Stomach smooth muscle (tissue), 2 donors: ENCODE measurements at regions not wholly inside any gene's neighbourhood (a gene's known extent, or its start where the extent isn't known, plus 50 kb on each side); places are given as distances from the start of the nearest gene placed in this dataset.
"Not testable (repeated sequence)": the region's sequence is repeated elsewhere in the genome, so short reads cannot be mapped to it uniquely, and the experiment has no call there.

Experiments
- H3K27ac ChIP-seq: one replicate; pipeline ENCODE4 v1.7.0; 2013; ENCODE audit warnings: mild to moderate bottlenecking, low read length, inconsistent platforms
- H3K27me3 ChIP-seq, 2 donors: one replicate each; pipeline ENCODE4 v1.7.0; 2013; ENCODE audit warnings: low read length in 2 of 2; ENCODE audit not compliant: insufficient read depth in 2 of 2, control insufficient read depth in 1 of 2
- H3K36me3 ChIP-seq, 2 donors: one replicate each; pipeline ENCODE4 v1.7.0; 2013; ENCODE audit warnings: low read length in 2 of 2; ENCODE audit not compliant: control insufficient read depth in 2 of 2, insufficient read depth in 2 of 2
- H3K4me1 ChIP-seq: one replicate; pipeline ENCODE4 v1.7.0; 2013; ENCODE audit warnings: low read length; ENCODE audit not compliant: control insufficient read depth, insufficient read depth
- H3K4me3 ChIP-seq, 2 donors: one replicate each; pipeline ENCODE4 v1.7.0; 2013; ENCODE audit warnings: low read length in 2 of 2
- H3K9ac ChIP-seq, 2 donors: one replicate each; pipeline ENCODE4 v1.7.0; 2013; ENCODE audit warnings: low read length in 2 of 2, mild to moderate bottlenecking in 1 of 2
- H3K9me3 ChIP-seq, 2 donors: one replicate each; pipeline ENCODE4 v1.7.0; 2013; ENCODE audit warnings: low read length in 2 of 2; ENCODE audit not compliant: control insufficient read depth in 2 of 2
- donor health status: healthy.
- donor health status: Pancreatic carcinoma.

DNA sequence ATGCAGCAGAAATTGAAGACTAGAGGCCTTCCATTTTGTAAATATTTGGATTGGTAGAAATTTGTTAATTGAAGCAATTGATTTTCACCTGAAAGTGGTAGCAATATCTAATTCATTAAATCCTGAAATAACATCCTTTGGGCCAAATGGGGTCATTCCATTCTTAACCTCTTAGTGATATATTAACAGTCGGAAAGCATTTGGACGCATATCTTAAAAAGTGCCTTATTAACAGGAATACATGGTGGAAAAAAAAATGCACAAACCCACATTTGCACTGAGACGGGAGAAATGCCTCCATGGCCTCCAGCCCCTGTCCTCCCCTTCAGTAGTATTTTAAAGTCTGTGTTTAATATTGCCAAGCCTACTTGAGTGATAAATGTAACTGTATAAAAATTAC, 205.5 kb downstream of the TFAP2B start:
- Histone ChIP-seq H3K9ac (no peak overlapping the region), H3K36me3 (no peaks in the 10 kb centered on the region), H3K27ac (no peak overlapping the region), H3K4me3 (no peak overlapping the region), H3K9me3 (no peaks in the 10 kb centered on the region), H3K4me1 (no peaks in the 10 kb centered on the region), H3K27me3 (no peaks in the 10 kb centered on the region)

DNA sequence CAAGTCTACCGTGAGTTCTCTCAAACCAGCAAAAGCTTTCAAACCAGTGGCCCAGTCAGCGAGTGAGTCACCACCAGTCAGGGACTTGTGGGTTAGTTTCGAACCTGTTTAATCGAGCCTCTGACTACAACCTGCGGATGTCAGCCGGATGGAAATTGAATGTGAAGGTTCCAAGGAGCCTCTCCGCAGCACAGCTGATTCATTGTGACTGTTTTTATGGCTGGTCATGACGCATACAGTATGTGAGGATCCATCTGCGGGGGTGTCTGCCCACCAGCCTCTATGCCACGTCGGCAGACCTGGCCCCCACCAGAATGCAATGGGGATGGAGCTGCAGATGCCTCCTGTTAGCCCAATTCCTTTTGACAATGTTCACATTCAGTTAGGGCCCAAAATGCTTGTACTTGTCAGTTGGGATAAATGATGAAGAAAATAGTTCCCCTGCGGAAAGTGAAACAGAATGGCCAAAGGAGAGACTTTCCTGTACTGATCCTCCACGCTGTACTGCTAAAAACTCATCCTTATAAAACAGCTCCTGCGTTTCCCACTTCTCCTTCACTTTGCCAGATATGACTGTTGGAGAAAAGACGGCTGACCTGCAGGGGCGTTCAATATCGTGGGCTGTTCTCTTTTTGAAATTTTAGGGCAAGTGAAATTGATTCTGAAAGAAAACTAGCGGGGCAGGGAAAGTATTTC, 206.6 kb downstream of the TFAP2B start:
- H3K36me3 ChIP-seq, result no peaks in the 10 kb centered on the region
- H3K4me1 ChIP-seq, result no peaks in the 10 kb centered on the region
- no peak overlapping the region for H3K9ac ChIP-seq
- no peaks in the 10 kb centered on the region for H3K9me3 ChIP-seq
- no peaks in the 10 kb centered on the region for H3K27me3 ChIP-seq
- no peak overlapping the region for H3K4me3 ChIP-seq
- H3K27ac ChIP-seq, result no peak overlapping the region

DNA sequence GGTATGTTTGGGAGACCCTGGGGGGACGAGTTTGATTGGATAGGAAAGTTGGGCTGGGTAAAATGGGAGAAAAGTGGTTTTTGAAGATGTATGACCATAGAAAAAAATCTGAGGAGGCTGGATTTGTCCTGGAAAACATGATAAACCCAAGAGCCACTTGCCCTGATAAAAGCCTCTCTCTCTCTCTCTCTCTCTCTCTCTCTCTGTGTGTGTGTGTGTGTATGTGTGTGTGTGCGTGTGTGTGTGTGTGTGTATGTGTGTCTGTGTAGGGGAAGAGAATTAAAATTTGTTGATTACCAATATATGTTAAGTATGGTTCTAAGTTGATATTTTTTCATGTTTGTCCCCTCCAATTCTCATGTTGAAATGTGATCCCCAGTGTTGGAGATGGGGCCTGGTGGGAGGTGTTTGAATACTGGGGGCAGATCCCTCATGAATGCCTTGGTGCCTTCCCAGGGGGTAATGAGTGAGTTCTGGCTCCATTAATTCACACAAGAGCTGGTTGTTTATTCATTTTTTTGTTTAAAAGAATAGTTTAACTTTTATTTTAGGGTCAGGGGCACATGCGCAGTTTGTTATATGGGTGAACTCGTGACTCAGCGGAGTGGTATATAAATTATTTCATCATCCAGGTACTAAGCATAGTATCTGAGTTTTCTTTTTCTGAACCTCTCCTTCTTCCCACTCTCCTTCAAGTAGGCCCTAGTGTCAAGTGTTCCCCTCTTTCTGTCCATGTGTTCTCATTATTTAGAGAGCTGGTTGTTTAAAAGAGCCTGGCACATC, 208.8 kb downstream of the TFAP2B start:
- Histone ChIP-seq H3K27ac (no peak overlapping the region), H3K36me3 (no peaks in the 10 kb centered on the region), H3K9ac (no peak overlapping the region), H3K27me3 (no peaks in the 10 kb centered on the region), H3K9me3 (no peaks in the 10 kb centered on the region), H3K4me3 (no peak overlapping the region), H3K4me1 (no peaks in the 10 kb centered on the region)

DNA sequence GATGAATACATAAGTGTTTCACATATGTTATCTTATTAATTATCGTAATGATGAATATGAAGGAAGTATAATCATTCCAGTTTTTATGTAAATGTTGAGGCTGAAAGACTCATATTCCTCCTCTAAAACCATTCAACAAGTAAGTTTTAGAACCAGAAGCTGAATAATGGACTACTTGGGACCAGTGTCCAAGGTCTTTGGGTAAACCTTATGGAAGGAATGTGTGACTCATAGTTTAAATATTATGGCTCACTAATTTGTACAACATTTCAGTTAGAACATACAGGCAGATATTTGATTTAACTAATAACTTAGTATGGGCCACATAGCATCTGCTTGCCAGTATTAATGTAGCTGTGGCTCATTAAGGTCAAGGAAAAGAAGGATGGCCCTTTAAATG, 209.6 kb downstream of the TFAP2B start:
- Histone ChIP-seq H3K4me3 (no peak overlapping the region), H3K9ac (no peak overlapping the region), H3K27me3 (no peaks in the 10 kb centered on the region), H3K4me1 (no peaks in the 10 kb centered on the region), H3K9me3 (no peaks in the 10 kb centered on the region), H3K36me3 (no peaks in the 10 kb centered on the region), H3K27ac (no peak overlapping the region)

DNA sequence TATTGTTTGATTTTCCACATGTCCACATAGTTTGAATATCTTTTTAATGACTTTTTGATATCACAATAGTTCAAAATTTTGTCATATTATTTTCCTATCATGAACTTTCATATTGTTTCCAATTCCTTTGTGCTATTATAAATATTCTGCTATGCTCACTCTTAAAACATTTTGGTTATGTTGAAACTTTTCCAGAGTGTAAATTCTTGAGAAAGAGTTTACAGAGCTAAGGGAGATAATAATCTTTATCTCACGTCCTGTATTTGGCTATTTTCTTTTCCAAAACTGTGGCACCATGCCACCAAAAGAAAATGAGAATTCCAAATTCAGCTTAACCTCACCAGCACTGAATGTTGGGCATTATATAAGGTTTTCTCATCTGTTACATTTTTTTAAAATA, 210.9 kb downstream of the TFAP2B start:
- Histone ChIP-seq H3K36me3 (no peaks in the 10 kb centered on the region), H3K27ac (no peak overlapping the region), H3K4me1 (no peaks in the 10 kb centered on the region), H3K4me3 (no peak overlapping the region), H3K9ac (no peak overlapping the region), H3K27me3 (no peaks in the 10 kb centered on the region), H3K9me3 (no peaks in the 10 kb centered on the region)

DNA sequence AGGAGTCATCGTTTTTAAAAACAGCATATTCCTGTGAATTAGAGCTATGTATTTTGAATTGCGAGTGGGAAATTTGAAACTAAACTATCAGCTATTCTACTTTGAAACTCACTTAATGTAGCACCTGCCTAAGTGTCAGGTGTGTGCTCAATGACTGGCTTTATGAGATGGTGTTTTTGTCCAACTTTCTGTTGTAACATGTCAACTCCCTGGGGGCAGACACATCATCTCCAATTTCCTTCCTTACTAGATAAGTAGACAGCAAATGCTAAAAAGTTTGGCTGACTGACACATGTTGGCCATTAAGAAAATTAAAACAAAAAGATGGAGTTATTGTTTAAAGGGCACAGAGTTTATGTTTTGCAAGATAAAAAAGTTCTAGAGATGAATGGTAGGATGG, 226.9 kb downstream of the TFAP2B start:
- no peak overlapping the region for H3K27ac ChIP-seq
- no peaks in the 10 kb centered on the region for H3K4me1 ChIP-seq
- no peaks in the 10 kb centered on the region for H3K36me3 ChIP-seq
- H3K9me3 ChIP-seq, result no peaks in the 10 kb centered on the region
- no peak overlapping the region for H3K9ac ChIP-seq
- no peak overlapping the region for H3K4me3 ChIP-seq
- no peaks in the 10 kb centered on the region for H3K27me3 ChIP-seq

DNA sequence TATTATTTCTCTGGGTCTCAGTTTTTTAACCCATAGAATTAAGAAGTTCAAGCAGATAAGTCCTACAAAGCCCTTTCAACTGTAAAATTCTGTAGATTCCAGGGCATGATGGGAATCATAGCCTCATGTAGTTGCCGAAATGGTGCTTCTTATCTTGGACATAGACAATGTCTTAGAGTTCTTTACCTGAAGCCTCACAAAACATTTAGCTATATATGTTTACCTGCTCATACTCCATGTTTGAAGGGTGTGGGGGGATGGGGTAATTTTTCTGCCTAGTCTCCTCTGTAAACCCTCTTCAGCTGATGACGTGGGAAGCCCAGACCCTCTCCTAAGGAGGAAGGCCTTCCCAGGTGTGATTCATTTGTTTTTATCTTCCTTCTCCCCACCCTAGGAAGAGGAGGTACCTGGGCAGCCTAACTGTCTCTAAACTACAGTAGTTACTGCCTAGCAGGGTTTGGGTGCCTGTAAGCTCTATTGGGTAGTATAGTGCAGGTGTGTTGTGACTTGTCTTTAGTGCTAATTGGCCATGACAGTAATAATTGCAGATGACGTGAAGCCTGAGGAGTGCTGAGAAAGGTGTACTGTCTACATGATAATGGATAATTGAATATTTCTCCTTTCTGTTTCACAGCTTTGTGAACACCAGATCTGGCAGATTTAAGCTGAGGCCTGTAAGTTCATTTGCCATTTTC, 230.8 kb downstream of the TFAP2B start:
- H3K9ac ChIP-seq, result no peak overlapping the region
- H3K4me1 ChIP-seq, result no peaks in the 10 kb centered on the region
- H3K9me3 ChIP-seq, result peaks cover 0 to 5% of the 10 kb centered on the region in 2 donors
- H3K36me3 ChIP-seq, result no peaks in the 10 kb centered on the region
- no peaks in the 10 kb centered on the region for H3K27me3 ChIP-seq
- no peak overlapping the region for H3K27ac ChIP-seq
- no peak overlapping the region for H3K4me3 ChIP-seq

DNA sequence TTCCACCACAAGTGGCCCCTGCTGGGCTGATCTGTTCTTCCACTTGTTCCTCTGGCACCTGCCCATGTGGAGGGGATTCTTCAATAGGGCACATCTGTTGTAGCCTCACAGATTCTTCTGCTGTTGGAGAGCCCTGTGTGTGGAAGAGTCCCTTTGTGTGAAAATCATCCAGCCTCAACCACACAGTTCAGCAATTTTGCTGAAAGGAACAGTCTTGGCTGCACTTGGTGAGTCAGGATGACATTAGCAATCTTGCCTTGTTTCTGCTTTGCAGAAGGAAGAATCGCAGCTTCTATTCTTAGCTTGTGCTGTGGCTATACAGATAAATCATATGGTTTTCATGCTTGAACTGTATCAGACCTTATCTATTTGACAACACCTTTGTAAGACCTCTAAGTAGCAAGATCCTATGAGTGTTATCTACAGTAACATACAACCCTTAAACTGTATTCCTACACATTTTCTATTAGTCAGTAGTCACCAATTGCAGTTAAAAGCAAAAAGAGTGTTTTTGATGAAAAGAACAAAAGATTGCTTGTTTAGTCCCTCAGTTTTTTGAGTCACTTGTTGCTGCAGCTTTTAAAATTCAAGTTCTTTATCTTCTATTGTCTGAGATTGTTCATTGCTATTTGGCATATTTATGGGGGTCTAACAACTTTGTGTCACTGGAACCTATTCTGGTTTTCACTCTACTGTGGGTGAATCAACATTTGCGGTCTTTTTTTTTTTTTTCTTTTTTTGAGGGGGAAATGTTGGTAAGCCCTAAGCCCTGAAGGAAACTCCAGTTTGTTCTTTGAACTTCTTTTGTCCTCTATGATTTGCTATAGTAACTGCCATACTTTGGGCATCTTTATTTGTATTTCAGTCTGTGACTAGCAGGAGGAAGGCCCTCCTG, 231.6 kb downstream of the TFAP2B start:
- Histone ChIP-seq H3K9ac (no peak overlapping the region), H3K36me3 (no peaks in the 10 kb centered on the region), H3K27ac (no peak overlapping the region), H3K4me1 (no peaks in the 10 kb centered on the region), H3K4me3 (no peak overlapping the region), H3K27me3 (no peaks in the 10 kb centered on the region), H3K9me3 (peaks cover 0 to 5% of the 10 kb centered on the region in 2 donors)

DNA sequence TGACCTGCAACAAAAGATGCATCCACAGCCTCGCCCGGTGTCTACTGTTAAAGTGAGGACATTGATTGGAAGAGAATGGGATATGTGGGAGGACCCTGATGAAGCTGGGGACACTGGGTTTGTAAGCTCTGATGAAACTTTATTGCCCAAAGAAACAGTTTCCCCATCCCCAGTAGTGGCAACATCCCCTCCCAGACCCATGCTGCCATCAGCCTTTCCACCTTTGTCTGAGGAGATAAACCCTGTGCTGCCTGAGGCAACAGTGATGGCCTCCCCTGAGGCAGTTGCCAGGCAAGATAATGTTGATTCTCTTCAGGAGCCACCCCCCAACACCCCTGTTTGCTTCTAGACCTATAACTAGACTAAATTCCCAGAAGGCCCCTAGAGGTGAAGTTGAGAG, 234.0 kb downstream of the TFAP2B start:
- H3K27me3 ChIP-seq, H3K27ac ChIP-seq, H3K36me3 ChIP-seq, H3K4me1 ChIP-seq, H3K9me3 ChIP-seq, H3K9ac ChIP-seq, H3K4me3 ChIP-seq: not testable (repeated sequence)

DNA sequence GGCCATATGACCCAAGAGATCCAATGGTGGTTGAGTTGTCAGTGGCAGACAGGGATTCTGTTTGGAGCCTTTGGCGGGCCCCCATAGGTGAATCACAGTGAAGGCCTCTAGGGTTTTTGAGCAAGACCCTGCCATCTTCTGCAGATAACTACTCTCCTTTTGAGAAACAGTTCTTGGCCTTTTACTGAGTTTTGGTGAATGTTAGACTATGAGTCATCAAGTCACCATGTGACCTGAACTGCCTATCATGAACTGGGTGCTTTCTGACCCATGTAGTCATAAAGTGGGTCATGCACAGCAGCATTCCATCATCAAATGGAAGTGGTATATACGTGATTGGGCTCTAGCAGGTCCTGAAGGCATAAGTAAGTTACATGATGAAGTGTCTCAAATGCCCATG, 236.6 kb downstream of the TFAP2B start:
- H3K4me1 ChIP-seq, H3K4me3 ChIP-seq, H3K9me3 ChIP-seq, H3K27me3 ChIP-seq, H3K36me3 ChIP-seq, H3K9ac ChIP-seq, H3K27ac ChIP-seq: not testable (repeated sequence)
